Breast epithelium (tissue), 4 donors: ENCODE measurements at regions not wholly inside any gene's neighbourhood (a gene's known extent, or its start where the extent isn't known, plus 50 kb on each side); places are given as distances from the start of the nearest gene placed in this dataset.
"Not testable (repeated sequence)": the region's sequence is repeated elsewhere in the genome, so short reads cannot be mapped to it uniquely, and the experiment has no call there.

ENCODE experiments used
- DNase-seq, 2 donors: peaks; one replicate each; pipeline ENCODE4 v3.0.0-alpha.2; 2019; ENCODE audit warnings: low spot score in 2 of 2
- H3K27ac ChIP-seq, 2 donors: fragments of 200-600 bp; sonication (generic) in 1 of 2; one replicate each; pipeline ENCODE4 v1.5.1; 2016 to 2019; ENCODE audit warnings: mild to moderate bottlenecking in 1 of 2
- H3K27me3 ChIP-seq, 2 donors: fragments of 200-600 bp; sonication (generic) in 1 of 2; one replicate each; pipeline versions ENCODE4 v1.5.1 to v1.6.0; 2017 to 2019; ENCODE audit warnings: control low read depth in 1 of 2, mild to moderate bottlenecking in 1 of 2
- H3K36me3 ChIP-seq: fragments of 200-600 bp; one replicate; pipeline ENCODE4 v1.5.1; 2019
- H3K4me1 ChIP-seq, 2 donors: fragments of 200-600 bp; sonication (generic); one replicate each; pipeline ENCODE4 v1.5.1; 2016 to 2019; ENCODE audit warnings: control low read depth in 1 of 2
- H3K4me3 ChIP-seq, 3 donors: fragments of 200-600 bp; sonication (generic); 1 replicate in 2 of 3; 2 replicates in 1 of 3; pipeline ENCODE4 v1.5.1; 2016 to 2019; ENCODE audit warnings: mild to moderate bottlenecking in 3 of 3, moderate library complexity in 2 of 3
- H3K9me3 ChIP-seq, 2 donors: fragments of 200-600 bp; sonication (generic) in 1 of 2; one replicate each; pipeline ENCODE4 v1.5.1; 2016 to 2019; ENCODE audit warnings: control low read depth in 1 of 2
- CTCF ChIP-seq, 3 donors: fragments of 450-650 bp; IDR thresholded peaks; one replicate each; pipeline ENCODE4 v1.5.1; 2016 to 2017; ENCODE audit warnings: antibody characterized with exemption in 3 of 3, mild to moderate bottlenecking in 3 of 3, moderate library complexity in 3 of 3
- POLR2A ChIP-seq: fragments of 450-650 bp; IDR thresholded peaks from one replicate; pipeline ENCODE4 v1.6.1; 2016; ENCODE audit warnings: antibody characterized with exemption, mild to moderate bottlenecking, moderate library complexity
- POLR2AphosphoS5 ChIP-seq, 3 donors: sonication (generic); formaldehyde crosslinking; IDR thresholded peaks; one replicate each; pipeline ENCODE4 v1.6.1; 2017; ENCODE audit warnings: antibody characterized with exemption in 3 of 3
- intact Hi-C: fragments of 100-400 bp; cut with DNase I; formaldehyde crosslinking; loops from one replicate; pipeline ENCODE4 v1.15.1; 2023; ENCODE audit warnings: low total_unique reads

- H3K27me3 ChIP-seq = no peaks in the 10 kb centered on the region
- H3K27ac ChIP-seq = no peak overlapping the region
- H3K4me1 ChIP-seq = no peaks in the 10 kb centered on the region
- intact Hi-C loops = no loop called here
- no peaks in the 10 kb centered on the region for H3K9me3 ChIP-seq
- no peak for DNase-seq
- H3K4me3 ChIP-seq = no peak overlapping the region
- H3K36me3 ChIP-seq = no peaks in the 10 kb centered on the region
- TF ChIP-seq CTCF (IDR thresholded peaks at IDR 0.05) (no peak), POLR2A (no peak), POLR2AphosphoS5 (IDR thresholded peaks at IDR 0.05) (no peak)
Observed at GRCh38 chr16:16925432-16925831, 545.3 kb downstream of the XYLT1 start.

GRCh38 chr16:16928532-16929109, 542.1 kb downstream of the XYLT1 start:
- intact Hi-C loops = no loop called here
- DNase-seq = no peak
- Histone ChIP-seq H3K36me3 (no peaks in the 10 kb centered on the region), H3K27me3 (no peaks in the 10 kb centered on the region), H3K4me3 (no peak overlapping the region), H3K27ac (no peak overlapping the region), H3K4me1 (no peaks in the 10 kb centered on the region), H3K9me3 (no peaks in the 10 kb centered on the region)
- no peak for TF ChIP-seq POLR2AphosphoS5 (IDR thresholded peaks at IDR 0.05)
- no peak for TF ChIP-seq POLR2A
- TF ChIP-seq CTCF (IDR thresholded peaks at IDR 0.05) = no peak

- Histone ChIP-seq H3K36me3 (no peaks in the 10 kb centered on the region), H3K27me3 (no peaks in the 10 kb centered on the region), H3K9me3 (no peaks in the 10 kb centered on the region), H3K27ac (no peak overlapping the region), H3K4me3 (no peak overlapping the region), H3K4me1 (no peaks in the 10 kb centered on the region)
- no peak for TF ChIP-seq CTCF (IDR thresholded peaks at IDR 0.05)
- no peak for TF ChIP-seq POLR2A
- TF ChIP-seq POLR2AphosphoS5 (IDR thresholded peaks at IDR 0.05) = no peak
- intact Hi-C loops = no loop called here
- DNase-seq = no peak
Observed at GRCh38 chr16:16930309-16931000, 540.3 kb downstream of the XYLT1 start.

GRCh38 chr16:16933861-16934260, 536.9 kb downstream of the XYLT1 start:
- DNase-seq = no peak
- no peak overlapping the region for H3K4me3 ChIP-seq

GRCh38 chr16:16934660-16935059, 536.1 kb downstream of the XYLT1 start:
- Histone ChIP-seq H3K36me3 (no peaks in the 10 kb centered on the region), H3K27ac (no peak overlapping the region), H3K27me3 (peaks cover 0 to 3% of the 10 kb centered on the region in 2 donors), H3K9me3 (no peaks in the 10 kb centered on the region), H3K4me1 (no peaks in the 10 kb centered on the region), H3K4me3 (no peak overlapping the region)
- no peak for TF ChIP-seq CTCF (IDR thresholded peaks at IDR 0.05)
- no peak for TF ChIP-seq POLR2A
- no peak for TF ChIP-seq POLR2AphosphoS5 (IDR thresholded peaks at IDR 0.05)
- intact Hi-C loops = no loop called here
- DNase-seq = no peak

More at GRCh38 chr16:16933861-16934260, 536.9 kb downstream of the XYLT1 start:
- H3K27me3 ChIP-seq = peaks cover 0 to 3% of the 10 kb centered on the region in 2 donors
- H3K9me3 ChIP-seq = no peaks in the 10 kb centered on the region
- intact Hi-C loops = no loop called here
- H3K27ac ChIP-seq = no peak overlapping the region
- no peaks in the 10 kb centered on the region for H3K4me1 ChIP-seq
- no peaks in the 10 kb centered on the region for H3K36me3 ChIP-seq
- TF ChIP-seq POLR2AphosphoS5 (IDR thresholded peaks at IDR 0.05) (no peak), POLR2A (no peak)

- H3K36me3 ChIP-seq, H3K27ac ChIP-seq, H3K4me1 ChIP-seq, H3K9me3 ChIP-seq, H3K4me3 ChIP-seq, DNase-seq, intact Hi-C loops, H3K27me3 ChIP-seq: not testable (repeated sequence)
Observed at GRCh38 chr16:16935909-16936308, 534.9 kb downstream of the XYLT1 start.
